AML-193 (cell line): ENCODE measurements at regions not wholly inside any gene's neighbourhood (a gene's known extent, or its start where the extent isn't known, plus 50 kb on each side); places are given as distances from the start of the nearest gene placed in this dataset.

Experiments used
- DNase-seq, 2 experiments: peaks; one replicate each; lab custom pipeline; 2025; lab: John Stamatoyannopoulos, UW

DNA sequence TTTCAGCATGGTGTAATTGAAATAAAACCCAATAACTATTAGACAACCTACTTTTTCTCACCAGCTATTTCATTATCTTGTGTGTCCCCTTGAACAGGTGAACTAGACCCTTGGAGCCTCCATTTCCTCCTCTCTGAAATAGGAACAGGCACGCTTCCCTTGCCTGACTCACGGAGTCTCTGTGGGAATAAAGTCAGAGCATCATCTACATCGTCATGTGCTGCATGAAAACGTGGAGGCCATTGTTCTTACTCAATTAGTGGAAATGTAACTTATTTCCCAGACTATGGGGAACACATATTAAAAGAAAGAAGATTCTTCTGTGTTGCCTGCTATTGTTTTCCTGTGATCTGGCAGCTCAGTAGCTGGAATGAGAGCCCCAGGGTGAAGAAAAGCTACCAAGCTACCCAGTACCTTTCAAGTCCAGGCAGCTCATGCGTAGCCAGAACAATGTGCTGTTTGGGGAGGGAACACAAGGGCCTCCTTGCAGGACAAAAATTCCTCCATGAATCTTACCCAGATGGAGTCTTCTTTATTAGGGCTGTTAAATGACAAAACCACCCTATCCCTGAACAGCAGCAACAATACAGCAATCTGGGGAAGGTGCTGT, 59.8 kb downstream of the SOX11 start:
- DNase-seq, result no peak

GRCh38 chr2:5756272-5756671, 64.1 kb downstream of the SOX11 start:
- DNase-seq, result no peak

DNA sequence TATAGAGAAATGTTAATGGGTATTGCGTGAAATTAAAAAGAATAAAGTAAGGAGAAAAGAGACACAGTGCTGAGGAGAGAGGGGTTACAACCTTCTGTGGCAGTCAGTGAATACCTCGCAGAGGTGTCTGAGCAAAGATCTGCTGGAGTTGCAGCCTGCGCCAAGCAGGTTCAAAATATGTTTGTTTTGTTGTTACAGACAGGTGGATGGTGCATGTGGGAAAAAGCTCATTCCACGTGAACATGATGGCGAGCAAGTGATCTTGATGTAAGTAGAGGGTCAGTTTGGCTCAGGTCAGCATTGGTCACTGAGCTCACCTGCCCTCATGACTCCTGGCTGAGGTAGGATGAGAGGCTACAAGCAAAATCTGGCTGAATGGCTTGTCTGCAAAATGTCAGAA, 66.2 kb downstream of the SOX11 start:
- DNase-seq, result no peak

GRCh38 chr2:5759949-5760348, 67.8 kb downstream of the SOX11 start:
- no peak for DNase-seq

- DNase-seq, result no peak
These were observed 71.3 kb downstream of the SOX11 start for GRCh38 chr2:5763531-5763930.

DNA sequence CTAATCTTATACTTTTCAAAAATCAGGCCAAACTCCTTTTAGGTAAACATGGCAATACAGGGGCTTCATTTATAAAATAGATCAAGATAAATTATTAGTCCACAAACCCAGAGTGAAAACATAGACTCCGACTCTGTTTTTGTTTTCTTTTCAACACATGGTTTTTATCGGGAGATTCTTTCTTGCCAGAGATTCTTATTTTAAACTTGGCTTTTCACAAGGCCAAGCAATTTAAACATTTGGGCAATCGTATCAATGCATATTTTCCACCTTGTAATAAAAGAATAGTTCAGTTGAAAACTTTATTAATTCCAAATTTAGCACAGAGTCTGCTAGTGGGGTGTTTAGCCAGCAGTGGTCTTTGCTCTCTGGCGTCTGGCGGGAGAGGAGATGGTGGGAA, 71.9 kb downstream of the SOX11 start:
- DNase-seq, result no peak

- no peak for DNase-seq
These were observed 73.9 kb downstream of the SOX11 start for GRCh38 chr2:5766056-5766455.

DNA sequence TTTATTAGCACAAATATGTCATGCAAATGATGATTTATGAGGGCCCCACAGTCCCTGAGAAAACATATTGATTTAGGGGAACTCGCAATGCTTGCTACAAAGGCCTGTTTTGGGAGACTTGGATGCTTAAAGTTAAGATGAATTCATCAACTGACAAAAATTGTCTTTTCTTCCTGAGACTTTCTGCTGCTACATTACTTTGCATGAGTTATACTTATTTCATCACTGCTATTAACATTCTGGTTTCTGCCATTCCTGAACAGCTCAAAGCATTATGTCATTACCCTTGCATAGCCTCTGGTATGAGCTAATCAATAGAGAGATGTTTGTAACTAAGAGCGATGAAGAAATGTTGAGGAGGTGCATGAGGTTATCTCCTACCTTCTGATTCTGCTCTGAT, 74.4 kb downstream of the SOX11 start:
- no peak for DNase-seq

GRCh38 chr2:5777131-5777535, 84.9 kb downstream of the SOX11 start:
- DNase-seq, result no peak

DNA sequence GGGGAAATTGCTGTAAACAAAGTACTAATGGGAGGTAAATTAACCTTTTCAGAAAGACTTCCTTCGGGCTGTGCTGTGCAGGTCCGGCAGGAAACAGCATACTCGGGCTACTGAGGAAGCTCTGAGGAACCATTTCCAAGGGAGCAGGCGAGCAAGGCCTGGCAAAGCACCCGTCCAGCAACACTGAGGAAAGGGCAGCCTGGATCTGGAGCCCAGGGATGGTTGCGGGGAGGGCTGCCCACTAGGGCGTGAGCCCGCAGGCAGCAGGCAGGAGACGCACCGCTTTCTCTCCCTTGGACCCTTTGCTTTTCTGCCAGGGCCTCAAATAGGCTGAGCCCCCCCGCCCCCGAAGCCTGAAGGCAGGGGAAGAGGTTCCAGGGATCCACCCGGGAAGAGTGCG, 89.5 kb downstream of the SOX11 start:
- no peak for DNase-seq

DNA sequence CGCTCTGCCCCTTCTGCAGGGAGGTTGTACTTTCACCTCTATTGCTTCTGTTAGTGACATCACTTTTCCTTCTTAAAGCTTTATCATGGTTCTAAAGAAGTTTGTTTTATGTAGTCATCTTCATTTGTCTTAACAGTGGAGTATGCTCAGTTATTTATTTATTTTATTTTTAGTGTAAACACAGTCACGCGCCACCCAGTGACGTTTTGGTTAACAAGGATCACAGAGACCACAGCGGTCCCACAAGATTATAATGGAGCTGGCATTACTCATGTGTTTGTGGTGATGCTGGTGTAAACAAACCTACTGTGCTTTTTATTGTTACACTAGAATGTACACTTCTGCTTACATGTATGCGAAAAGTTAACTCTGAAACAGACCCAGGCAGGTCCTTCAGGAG, 89.9 kb downstream of the SOX11 start:
- DNase-seq, result no peak

- DNase-seq, result no peak
These were observed 96.3 kb downstream of the SOX11 start for GRCh38 chr2:5788447-5788846.

DNA sequence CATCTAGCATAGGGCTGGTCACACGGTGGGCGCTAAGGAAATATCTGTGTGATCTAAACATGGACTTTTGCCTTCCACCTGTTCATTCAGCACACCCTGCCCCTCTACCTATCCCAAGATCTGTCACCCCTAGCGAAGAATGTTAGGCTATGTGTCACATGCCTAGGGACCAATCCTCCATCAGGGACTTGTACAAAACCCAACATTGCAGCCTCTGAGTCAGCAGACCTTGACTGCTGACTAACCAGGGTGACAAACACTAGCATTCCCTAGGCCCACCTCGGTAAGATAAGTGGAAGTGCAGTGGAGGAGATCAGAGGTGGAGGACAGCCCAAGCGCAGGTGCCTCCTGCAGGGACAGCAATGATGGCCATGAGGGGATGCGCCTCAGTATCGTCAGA, 99.2 kb downstream of the SOX11 start:
- no peak for DNase-seq

GRCh38 chr2:5794012-5794411, 101.8 kb downstream of the SOX11 start:
- no peak for DNase-seq

DNA sequence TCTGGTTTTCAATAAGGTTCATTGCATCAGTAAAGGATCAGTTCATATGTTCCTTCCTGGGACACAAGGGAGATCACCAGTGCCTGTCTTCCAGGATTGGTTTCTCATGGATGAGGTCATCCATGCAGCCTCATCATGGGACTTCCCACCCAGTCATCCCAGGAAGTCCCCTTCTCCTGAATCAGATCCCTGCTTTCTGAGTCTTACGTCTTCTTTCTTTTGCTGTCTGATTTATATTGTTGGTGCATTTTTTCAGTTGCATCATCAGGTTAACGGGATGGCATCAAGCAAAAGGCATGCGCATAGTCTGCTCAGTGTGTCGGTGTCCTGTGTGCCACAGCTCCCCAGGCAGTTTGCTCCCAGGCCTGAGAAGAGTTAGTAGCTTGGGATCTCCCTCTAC, 105.9 kb downstream of the SOX11 start:
- DNase-seq, result no peak

GRCh38 chr2:5799348-5799747, 107.2 kb downstream of the SOX11 start:
- DNase-seq, result no peak

- DNase-seq, result no peak
These were observed 111.4 kb downstream of the SOX11 start for GRCh38 chr2:5803547-5803946.

DNA sequence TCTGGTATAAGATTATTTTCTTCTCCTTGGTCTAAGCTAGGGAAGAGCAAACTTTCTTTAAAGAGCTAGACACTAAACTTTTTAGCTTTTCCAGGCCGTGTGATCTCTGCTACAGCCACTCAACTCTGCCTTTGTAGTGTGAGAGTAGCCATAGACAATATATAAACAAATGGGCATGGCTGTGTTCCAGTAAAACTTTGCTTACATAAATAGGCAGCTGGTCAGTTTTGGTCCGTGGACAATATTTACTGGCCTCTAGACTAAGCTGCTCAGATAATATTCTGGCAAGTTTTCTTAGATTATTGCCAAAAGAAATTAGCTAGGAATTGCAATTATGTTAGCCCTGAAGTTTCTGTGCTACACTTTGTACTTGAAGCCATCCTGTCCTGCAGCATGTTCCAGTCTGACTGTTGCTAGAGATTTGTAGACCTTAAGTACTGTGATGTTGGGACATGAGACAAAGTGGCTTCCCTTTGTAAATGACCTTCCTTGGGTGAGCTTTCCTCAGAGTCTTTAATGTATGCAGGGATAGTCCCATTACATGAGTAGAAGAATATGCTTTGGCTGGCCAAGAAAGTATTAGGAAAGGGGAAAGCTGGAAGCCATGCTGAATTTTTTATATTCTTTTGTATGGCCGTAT, 126.9 kb downstream of the SOX11 start:
- no peak for DNase-seq

DNA sequence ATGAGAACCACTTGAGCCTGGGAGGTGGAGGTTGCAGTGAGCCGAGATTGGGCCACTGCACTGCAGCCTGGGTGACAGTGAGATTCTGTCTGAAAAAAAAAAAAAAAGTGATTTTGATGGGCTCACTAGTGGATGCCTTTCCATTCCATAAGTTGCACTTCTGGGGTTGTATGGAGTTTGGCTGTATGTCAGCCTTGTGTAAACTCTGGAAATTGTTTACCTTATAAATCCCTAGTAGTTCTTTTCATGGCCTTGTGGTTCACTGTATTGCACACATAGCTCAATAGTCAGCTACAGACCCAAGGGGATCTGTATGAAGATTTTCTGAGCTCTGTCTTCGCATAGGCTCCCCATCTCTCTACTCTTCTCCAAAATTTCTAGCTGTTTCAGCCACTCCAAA, 131.9 kb downstream of the SOX11 start:
- no peak for DNase-seq

DNA sequence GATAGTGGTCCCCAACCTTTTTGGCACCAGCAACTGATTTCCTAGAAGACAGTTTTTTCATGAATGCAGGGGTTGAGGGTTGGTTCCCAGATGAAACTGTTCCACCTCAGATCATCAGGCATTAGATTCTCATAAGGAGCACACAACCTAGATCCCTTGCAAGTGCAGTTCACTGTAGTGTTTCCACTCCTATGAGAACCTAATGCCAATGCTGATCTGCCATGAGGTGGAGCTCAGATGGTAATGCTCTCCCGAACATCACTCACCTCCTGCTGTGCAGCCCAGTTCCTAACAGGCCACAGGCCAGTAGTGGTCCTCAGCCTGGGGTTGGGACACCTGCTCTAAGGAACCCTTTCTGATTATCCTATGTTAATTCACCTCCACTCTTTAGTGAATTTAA, 133.5 kb downstream of the SOX11 start:
- no peak for DNase-seq

GRCh38 chr2:5826979-5827655, 134.9 kb downstream of the SOX11 start:
- no peak for DNase-seq

DNA sequence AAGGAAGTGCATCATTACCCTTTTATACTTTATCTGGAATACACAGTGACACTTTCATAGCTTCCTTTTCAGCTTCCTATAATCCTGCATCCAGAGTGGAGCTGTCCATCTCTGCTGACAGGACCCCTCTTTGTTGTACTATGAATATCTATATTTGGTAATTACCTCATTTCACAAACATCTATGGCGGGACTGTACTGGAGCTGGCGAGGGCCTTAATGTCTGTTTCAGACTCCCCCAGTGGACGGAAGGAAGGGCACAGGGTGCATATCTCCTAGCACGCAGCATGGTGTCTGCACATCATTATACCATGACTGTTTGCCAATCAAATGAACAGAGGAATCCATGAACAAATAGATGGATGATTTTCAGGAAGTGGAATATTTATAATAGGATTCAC, 142.3 kb downstream of the SOX11 start:
- DNase-seq, result no peak

GRCh38 chr2:5839550-5839949, 147.4 kb downstream of the SOX11 start:
- DNase-seq, result no peak

DNA sequence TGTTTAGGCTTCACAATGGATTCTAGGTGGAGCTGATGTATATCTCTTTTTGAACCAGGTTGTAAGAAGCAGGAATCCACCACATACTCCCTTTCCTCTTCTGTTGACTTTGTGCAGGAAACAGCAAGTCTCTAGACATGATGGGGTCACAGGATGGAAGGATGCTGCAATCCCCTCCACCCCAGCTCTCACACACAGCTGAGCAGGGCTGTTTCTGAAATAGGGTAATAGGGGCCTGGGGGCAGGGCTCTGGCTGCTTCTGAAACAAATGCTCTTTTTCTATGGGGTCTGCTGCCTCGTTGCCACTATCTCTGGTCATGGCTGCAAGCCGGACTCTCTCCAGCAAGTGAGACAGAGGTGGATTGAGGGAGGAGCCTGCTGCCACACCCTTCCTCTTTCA, 148.9 kb downstream of the SOX11 start:
- no peak for DNase-seq
